Neuronal stem cell (in vitro differentiated cells): ENCODE measurements at regions not wholly inside any gene's neighbourhood (a gene's known extent, or its start where the extent isn't known, plus 50 kb on each side); places are given as distances from the start of the nearest gene placed in this dataset.

ENCODE experiments used
- DNase-seq: peaks from one replicate; pipeline ENCODE4 v3.0.0-alpha.2; 2013; ENCODE audit warnings: low spot score
- H2AFZ ChIP-seq: one replicate; pipeline ENCODE4 v1.6.1; 2013; ENCODE audit warnings: mild to moderate bottlenecking, low read length, inconsistent platforms
- H2AK5ac ChIP-seq: 2 replicates; pipeline ENCODE4 v1.6.1; 2013; ENCODE audit warnings: low read depth, mild to moderate bottlenecking, inconsistent platforms, low read length, moderate library complexity, mixed read lengths
- H2BK120ac ChIP-seq: 2 replicates; pipeline ENCODE4 v1.6.1; 2013; ENCODE audit warnings: low read depth, mild to moderate bottlenecking, inconsistent platforms, low read length, moderate library complexity, mixed read lengths
- H2BK12ac ChIP-seq: one replicate; pipeline ENCODE4 v1.6.1; 2013; ENCODE audit warnings: low read length, inconsistent platforms
- H2BK15ac ChIP-seq: 2 replicates; pipeline ENCODE4 v1.6.1; 2013; ENCODE audit warnings: mild to moderate bottlenecking, low read length, inconsistent platforms, mixed read lengths
- H2BK5ac ChIP-seq: one replicate; pipeline ENCODE4 v1.6.1; 2013; ENCODE audit warnings: inconsistent platforms, mild to moderate bottlenecking, low read length, moderate library complexity
- H3K14ac ChIP-seq: one replicate; pipeline ENCODE4 v1.6.1; 2013; ENCODE audit warnings: low read length, inconsistent platforms
- H3K18ac ChIP-seq: 2 replicates; pipeline ENCODE4 v1.6.1; 2013; ENCODE audit warnings: low read length, inconsistent platforms
- H3K23ac ChIP-seq: 2 replicates; pipeline ENCODE4 v1.6.1; 2013; ENCODE audit warnings: low read depth, mild to moderate bottlenecking, mixed read lengths, low read length, inconsistent platforms; ENCODE audit not compliant: poor library complexity
- H3K27ac ChIP-seq: replicated peaks from 3 replicates; pipeline ENCODE4 v1.5.1; 2013; ENCODE audit warnings: low read length, inconsistent platforms
- H3K27me3 ChIP-seq, 3 experiments: 2 replicates each; pipeline ENCODE4 v1.6.1; 2013; ENCODE audit warnings: low read length in 3 of 3, mild to moderate bottlenecking in 2 of 3, inconsistent platforms in 1 of 3, low read depth in 1 of 3, mixed read lengths in 1 of 3, moderate library complexity in 1 of 3; ENCODE audit not compliant: control insufficient read depth in 3 of 3, insufficient read depth in 3 of 3
- H3K36me3 ChIP-seq, 2 donors: replicated peaks in 1 of 2; 2 replicates each; pipeline ENCODE4 v1.6.1; 2013; ENCODE audit warnings: low read length in 2 of 2; ENCODE audit not compliant: control insufficient read depth in 2 of 2, insufficient read depth in 2 of 2
- H3K4ac ChIP-seq: 2 replicates; pipeline ENCODE4 v1.6.1; 2013; ENCODE audit warnings: inconsistent platforms, mild to moderate bottlenecking, low read length, moderate library complexity
- H3K4me1 ChIP-seq, 2 donors: 1 replicate in 1 of 2; 2 replicates in 1 of 2; pipeline ENCODE4 v1.6.1; 2013; ENCODE audit warnings: low read length in 2 of 2, low read depth in 1 of 2; ENCODE audit not compliant: control insufficient read depth in 2 of 2, insufficient read depth in 1 of 2
- H3K4me2 ChIP-seq: one replicate; pipeline ENCODE4 v1.6.1; 2013; ENCODE audit warnings: mild to moderate bottlenecking, low read length, inconsistent platforms; ENCODE audit not compliant: insufficient read depth, poor library complexity, severe bottlenecking
- H3K4me3 ChIP-seq, 2 donors: 2 replicates each; pipeline ENCODE4 v1.5.1; 2013; ENCODE audit warnings: low read length in 2 of 2, mild to moderate bottlenecking in 2 of 2, inconsistent platforms in 1 of 2, moderate library complexity in 1 of 2
- H3K79me1 ChIP-seq: one replicate; pipeline ENCODE4 v1.6.1; 2013; ENCODE audit warnings: low read depth, mild to moderate bottlenecking, inconsistent platforms, low read length, moderate library complexity
- H3K9ac ChIP-seq: one replicate; pipeline ENCODE4 v1.6.1; 2013; ENCODE audit warnings: mild to moderate bottlenecking, low read depth, low read length, inconsistent platforms; ENCODE audit not compliant: poor library complexity
- H3K9me3 ChIP-seq, 2 donors: replicated peaks in 1 of 2; 2 replicates each; pipeline versions ENCODE3 to v1.6.1; 2013; ENCODE audit warnings: low read length in 2 of 2, mild to moderate bottlenecking in 2 of 2, inconsistent platforms in 1 of 2, low read depth in 1 of 2, mixed read lengths in 1 of 2, moderate library complexity in 1 of 2; ENCODE audit not compliant: control insufficient read depth in 2 of 2, insufficient read depth in 1 of 2
- H4K8ac ChIP-seq: one replicate; pipeline ENCODE4 v1.6.1; 2013; ENCODE audit warnings: low read depth, mild to moderate bottlenecking, inconsistent platforms, low read length, moderate library complexity
- H4K91ac ChIP-seq: one replicate; pipeline ENCODE4 v1.6.1; 2013; ENCODE audit warnings: low read length, low read depth, mild to moderate bottlenecking, inconsistent platforms; ENCODE audit not compliant: poor library complexity
- WGBS, 2 donors: extraction: QIAGEN DNeasy Blood & Tissue Kit; methylation state at CpG; one replicate each; pipeline ENCODE4 v1.1.7; 2013; ENCODE audit warnings: missing lambda C conversion rate in 2 of 2, mixed read lengths in 1 of 2; ENCODE audit not compliant: insufficient read length in 2 of 2, insufficient replicate concordance in 1 of 2; ENCODE audit errors: extremely low coverage in 2 of 2; 5-methylcytosine and 5-hydroxymethylcytosine counted together

- WGBS, 2 donors, result no CpG with 5 or more reads among the region's 2 CpGs
Observed at GRCh38 chr5:164057121-164057520, 551.7 kb downstream of the MAT2B start.

GRCh38 chr5:164058621-164059020 is 553.2 kb downstream of the MAT2B start:
- H2BK12ac ChIP-seq, result no peak overlapping the region
- no peak overlapping the region for H2BK5ac ChIP-seq
- H3K4me2 ChIP-seq, result no peak overlapping the region
- H2AFZ ChIP-seq, result no peak overlapping the region
- H3K4ac ChIP-seq, result no peak overlapping the region
- no peaks in the 10 kb centered on the region for H3K4me1 ChIP-seq
- H3K14ac ChIP-seq, result no peak overlapping the region
- no peaks in the 10 kb centered on the region for H3K9me3 ChIP-seq
- no peak overlapping the region for H3K23ac ChIP-seq
- H3K9ac ChIP-seq, result no peak overlapping the region
- no peaks in the 10 kb centered on the region for H3K27me3 ChIP-seq
- H3K36me3 ChIP-seq, result no peaks in the 10 kb centered on the region
- no peak for DNase-seq
- no peak overlapping the region for H2BK120ac ChIP-seq
- no peak overlapping the region for H3K27ac ChIP-seq
- WGBS, 2 donors, result no CpG with 5 or more reads among the region's 3 CpGs
- H3K18ac ChIP-seq, result no peak overlapping the region
- no peak overlapping the region for H2BK15ac ChIP-seq
- no peaks in the 10 kb centered on the region for H3K79me1 ChIP-seq
- H4K91ac ChIP-seq, result no peak overlapping the region
- H2AK5ac ChIP-seq, result no peak overlapping the region
- H4K8ac ChIP-seq, result no peak overlapping the region
- H3K4me3 ChIP-seq, result no peak overlapping the region

More at GRCh38 chr5:164057121-164057520, 551.7 kb downstream of the MAT2B start:
- no peak overlapping the region for H2BK120ac ChIP-seq
- no peak overlapping the region for H2BK5ac ChIP-seq
- H3K4me3 ChIP-seq, result no peak overlapping the region
- H3K79me1 ChIP-seq, result no peaks in the 10 kb centered on the region
- peak overlapping the region; percentile 42 for H2AFZ ChIP-seq
- H3K4me1 ChIP-seq, result peaks cover 0 to 2% of the 10 kb centered on the region in 2 donors
- H4K8ac ChIP-seq, result no peak overlapping the region
- H3K27me3 ChIP-seq, result no peaks in the 10 kb centered on the region
- no peak overlapping the region for H2AK5ac ChIP-seq
- no peak overlapping the region for H3K4me2 ChIP-seq
- no peak for DNase-seq
- H3K18ac ChIP-seq, result no peak overlapping the region
- no peak overlapping the region for H3K9ac ChIP-seq
- no peak overlapping the region for H2BK15ac ChIP-seq
- no peaks in the 10 kb centered on the region for H3K9me3 ChIP-seq
- no peak overlapping the region for H3K23ac ChIP-seq
- no peak overlapping the region for H4K91ac ChIP-seq
- H3K4ac ChIP-seq, result no peak overlapping the region
- no peak overlapping the region for H2BK12ac ChIP-seq
- H3K14ac ChIP-seq, result no peak overlapping the region
- H3K27ac ChIP-seq, result no peak overlapping the region
- no peaks in the 10 kb centered on the region for H3K36me3 ChIP-seq

GRCh38 chr5:164059471-164059870 is 554.1 kb downstream of the MAT2B start:
- Histone ChIP-seq H4K91ac (no peak overlapping the region), H3K18ac (no peak overlapping the region), H3K79me1 (no peaks in the 10 kb centered on the region), H3K9ac (no peak overlapping the region), H3K4ac (no peak overlapping the region), H3K14ac (no peak overlapping the region), H2AK5ac (no peak overlapping the region), H2BK120ac (no peak overlapping the region), H3K4me3 (no peak overlapping the region), H3K36me3 (no peaks in the 10 kb centered on the region), H3K27ac (no peak overlapping the region), H3K23ac (no peak overlapping the region), H3K4me2 (no peak overlapping the region), H3K27me3 (no peaks in the 10 kb centered on the region), H3K4me1 (no peaks in the 10 kb centered on the region), H2AFZ (no peak overlapping the region), H3K9me3 (no peaks in the 10 kb centered on the region), H2BK12ac (no peak overlapping the region), H4K8ac (no peak overlapping the region), H2BK5ac (no peak overlapping the region), H2BK15ac (no peak overlapping the region)
- no CpG with 5 or more reads among the region's 2 CpGs for WGBS, 2 donors
- DNase-seq, result no peak

- Histone ChIP-seq H2BK15ac (no peak overlapping the region), H2BK5ac (no peak overlapping the region), H3K4me2 (no peak overlapping the region), H3K79me1 (no peaks in the 10 kb centered on the region), H3K14ac (no peak overlapping the region), H2AK5ac (no peak overlapping the region), H4K8ac (no peak overlapping the region), H3K27me3 (no peaks in the 10 kb centered on the region), H3K4me3 (no peak overlapping the region), H3K4ac (no peak overlapping the region), H3K18ac (no peak overlapping the region), H3K23ac (no peak overlapping the region), H4K91ac (no peak overlapping the region), H3K36me3 (no peaks in the 10 kb centered on the region), H2BK12ac (no peak overlapping the region), H3K4me1 (no peaks in the 10 kb centered on the region), H3K27ac (no peak overlapping the region), H2AFZ (no peak overlapping the region), H3K9me3 (no peaks in the 10 kb centered on the region), H2BK120ac (no peak overlapping the region), H3K9ac (no peak overlapping the region)
- DNase-seq, result no peak
- no CpG with 5 or more reads among the region's 3 CpGs for WGBS, 2 donors
Observed at GRCh38 chr5:164060786-164061355, 555.5 kb downstream of the MAT2B start.
